A549 (cell line): ENCODE measurements at regions not wholly inside any gene's neighbourhood (a gene's known extent, or its start where the extent isn't known, plus 50 kb on each side); places are given as distances from the start of the nearest gene placed in this dataset.

ENCODE experiments used
- ATAC-seq, 2 experiments: fragments of 200-7000 bp in 1 of 2; fragments of >200 bp in 1 of 2; cut with Nextera tagmentation in 1 of 2; cut with Tn5 transposase in 1 of 2; 3 replicates each; pipeline versions ENCODE4 v1.8.0 to v1.9.1; 2018 to 2020; ENCODE audit warnings: mild to moderate bottlenecking in 1 of 2, moderate library complexity in 1 of 2
- CTCF ChIA-PET: fragments of 300-600 bp; sonication (Branson Sonifier 250); formaldehyde crosslinking; extraction: SDS; loops from one replicate; lab custom pipeline; 2021; ENCODE audit warnings: antibody characterized with exemption, inconsistent platforms; lab: Yijun Ruan, JAX
- POLR2A ChIA-PET: fragments of 350-600 bp; formaldehyde crosslinking; extraction: SDS; loops from one replicate; lab custom pipeline; 2021; ENCODE audit warnings: antibody characterized with exemption, inconsistent platforms; lab: Yijun Ruan, JAX
- DNase-seq, 2 experiments: peaks; one replicate each; pipeline versions ENCODE4 v3.0.0 to v3.0.0-alpha.2; 2011 to 2016; ENCODE audit warnings: low read depth in 1 of 2, low spot score in 1 of 2
- FAIRE-seq: peaks from 2 replicates; lab custom pipeline; 2011; peaks lifted over from hg19 to GRCh38; lab: Jason Lieb, UNC
- H3K27ac ChIP-seq, 2 experiments: fragments of >200 bp; sonication (Bioruptor Twin); formaldehyde crosslinking; 3 replicates each; pipeline ENCODE4 v1.5.1; 2016 to 2017
- H3K4me1 ChIP-seq: fragments of >200 bp; sonication (Bioruptor Twin); formaldehyde crosslinking; 3 replicates; pipeline ENCODE4 v1.6.1; 2016
- H3K4me2 ChIP-seq: fragments of >200 bp; sonication (Bioruptor Twin); formaldehyde crosslinking; 3 replicates; pipeline ENCODE4 v1.6.1; 2016
- H3K4me3 ChIP-seq: fragments of >200 bp; sonication (Bioruptor Twin); formaldehyde crosslinking; 3 replicates; pipeline ENCODE4 v1.5.1; 2016
- H3K9me3 ChIP-seq: fragments of >200 bp; sonication (Bioruptor Twin); formaldehyde crosslinking; 3 replicates; pipeline ENCODE4 v1.6.1; 2016
- FOSB ChIP-seq: fragments of 250-450 bp; sonication (Bioruptor Pico); IDR thresholded peaks from 2 replicates; pipeline ENCODE4 v1.5.0; 2020; ENCODE audit warnings: mild to moderate bottlenecking, moderate library complexity
- FOSL2 ChIP-seq, 2 experiments: fragments of 450-650 bp in 1 of 2; fragments of >200 bp in 1 of 2; sonication (Bioruptor Twin) in 1 of 2; formaldehyde crosslinking; IDR thresholded peaks; 2 replicates each; pipeline versions ENCODE4 v1.5.0 to v1.6.1; 2016 to 2020; ENCODE audit warnings: mild to moderate bottlenecking in 1 of 2, moderate library complexity in 1 of 2
- GATA3 ChIP-seq: IDR thresholded peaks from 2 replicates; pipeline ENCODE4 v1.6.1; 2012; ENCODE audit warnings: borderline replicate concordance
- JUN ChIP-seq, 2 experiments: fragments of >200 bp; sonication (Bioruptor Twin); formaldehyde crosslinking; IDR thresholded peaks; 2 replicates in 1 of 2; 3 replicates in 1 of 2; pipeline ENCODE4 v1.6.1; 2016 to 2017
- KDM5A ChIP-seq: fragments of 200-600 bp; sonication (generic); IDR thresholded peaks from 2 replicates; pipeline ENCODE4 v1.6.1; 2016; ENCODE audit warnings: antibody characterized with exemption, mild to moderate bottlenecking
- MYC ChIP-seq: IDR thresholded peaks from 2 replicates; pipeline ENCODE4 v1.6.1; 2012; ENCODE audit warnings: mild to moderate bottlenecking, inconsistent platforms, low read length, improper control_type of control experiment, borderline replicate concordance
- PHF8 ChIP-seq: fragments of 200-600 bp; sonication (generic); IDR thresholded peaks from 2 replicates; pipeline ENCODE4 v1.6.1; 2016; ENCODE audit warnings: low read depth, mild to moderate bottlenecking, antibody characterized with exemption, moderate library complexity, borderline replicate concordance
- RAD21 ChIP-seq, 2 experiments: fragments of >200 bp in 1 of 2; sonication (Bioruptor Twin) in 1 of 2; formaldehyde crosslinking in 1 of 2; IDR thresholded peaks in 1 of 2; conservative IDR thresholded peaks in 1 of 2; 2 replicates in 1 of 2; 3 replicates in 1 of 2; pipeline ENCODE4 v1.6.1; 2012 to 2018; ENCODE audit warnings: inconsistent platforms in 1 of 2
- RARB ChIP-seq: fragments of 250-450 bp; sonication (Bioruptor Pico); IDR thresholded peaks from 2 replicates; pipeline ENCODE4 v1.8.0; 2021; ENCODE audit warnings: mild to moderate bottlenecking, moderate library complexity
- ZNF302 ChIP-seq: fragments of 250-450 bp; sonication (Bioruptor Pico); IDR thresholded peaks from 2 replicates; pipeline ENCODE4 v1.9.0; 2021; ENCODE audit warnings: inconsistent platforms, mild to moderate bottlenecking, moderate library complexity
- ZSCAN20 ChIP-seq: fragments of 250-450 bp; sonication (Bioruptor Pico); IDR thresholded peaks from 2 replicates; pipeline ENCODE4 v1.8.0; 2022; ENCODE audit warnings: mild to moderate bottlenecking, moderate library complexity
- WGBS: methylation state at CpG from one replicate; pipeline ENCODE4 v1.1.6; 2017; ENCODE audit errors: missing lambda C conversion rate; 5-methylcytosine and 5-hydroxymethylcytosine counted together
- TF ChIP-seq, protein P1 (sequence below): IDR thresholded peaks from 2 replicates; pipeline ENCODE4 v1.6.1; 2012
- TF ChIP-seq, protein P2 (sequence below): fragments of >200 bp; sonication (Bioruptor Twin); formaldehyde crosslinking; IDR thresholded peaks from 3 replicates; pipeline ENCODE4 v1.5.1; 2016
- TF ChIP-seq, protein P3 (sequence below): fragments of 200-600 bp; sonication (generic); IDR thresholded peaks from 2 replicates; pipeline ENCODE4 v1.6.1; 2016; ENCODE audit warnings: antibody characterized with exemption, mild to moderate bottlenecking, moderate library complexity
- TF ChIP-seq, protein P4 (sequence below): fragments of 250-450 bp; sonication (Bioruptor Pico); IDR thresholded peaks from 2 replicates; pipeline ENCODE4 v1.5.0; 2020; ENCODE audit warnings: low read depth, mild to moderate bottlenecking, moderate library complexity
- TF ChIP-seq, protein P5 (sequence below): fragments of 250-450 bp; sonication (Bioruptor Pico); IDR thresholded peaks from 2 replicates; pipeline ENCODE4 v1.5.0; 2021; ENCODE audit warnings: mild to moderate bottlenecking, moderate library complexity, borderline replicate concordance
- TF ChIP-seq, protein P6 (sequence below): fragments of >200 bp; sonication (Bioruptor Twin); formaldehyde crosslinking; IDR thresholded peaks from 3 replicates; pipeline ENCODE4 v1.6.1; 2016
- TF ChIP-seq, protein P7 (sequence below): IDR thresholded peaks from 2 replicates; pipeline ENCODE4 v1.6.1; 2012

DNA sequence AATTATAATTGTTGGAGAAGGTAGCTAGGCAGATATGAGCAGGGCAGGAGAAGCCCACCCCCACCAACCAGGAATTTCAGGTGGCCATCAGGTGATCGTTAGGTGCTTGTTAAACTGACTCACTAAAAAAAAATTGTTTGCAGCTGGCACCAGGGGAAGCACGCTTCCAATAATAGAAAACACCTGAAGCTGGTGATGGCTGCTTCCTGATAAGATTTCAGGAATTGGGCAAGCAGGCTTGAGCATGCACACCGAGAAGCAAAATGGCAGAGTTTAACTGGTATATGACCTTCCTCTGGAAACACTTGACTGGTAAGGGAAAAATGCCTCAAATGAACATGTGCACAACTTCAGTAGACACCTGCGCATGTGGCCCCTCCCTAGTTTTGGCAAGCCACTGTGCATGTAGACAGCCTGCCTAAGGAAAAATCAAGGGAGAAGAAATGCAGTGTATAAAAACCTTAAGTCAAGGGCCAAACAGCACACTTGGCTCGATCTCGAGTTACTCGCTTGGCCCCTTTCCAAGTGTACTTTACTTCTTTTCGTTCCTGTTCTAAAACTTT lies 292.8 kb downstream of the CCDC85A start:
- FAIRE-seq: no peak
- no peak overlapping the region for H3K27ac ChIP-seq
- ChIA-PET CTCF (interaction anchor here (1.9 kb wide), 1 partner anchor 9 kb away, joined by 4 read pairs; no protein-coding TSS in a partner anchor), POLR2A (no interaction called here)
- WGBS: 60% methylated on average over 8 of the region's 8 CpGs
- H3K4me2 ChIP-seq: no peak overlapping the region
- no peaks in the 10 kb centered on the region; the same call in 2 of the 3 replicates for H3K4me1 ChIP-seq
- ATAC-seq: no peak
- no peak for DNase-seq
- no peak for TF ChIP-seq KDM5A
- TF ChIP-seq, protein P1, sequence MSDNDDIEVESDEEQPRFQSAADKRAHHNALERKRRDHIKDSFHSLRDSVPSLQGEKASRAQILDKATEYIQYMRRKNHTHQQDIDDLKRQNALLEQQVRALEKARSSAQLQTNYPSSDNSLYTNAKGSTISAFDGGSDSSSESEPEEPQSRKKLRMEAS: no peak
- TF ChIP-seq FOSB (CRISPR knock-in tag): no peak
- TF ChIP-seq, protein P2, sequence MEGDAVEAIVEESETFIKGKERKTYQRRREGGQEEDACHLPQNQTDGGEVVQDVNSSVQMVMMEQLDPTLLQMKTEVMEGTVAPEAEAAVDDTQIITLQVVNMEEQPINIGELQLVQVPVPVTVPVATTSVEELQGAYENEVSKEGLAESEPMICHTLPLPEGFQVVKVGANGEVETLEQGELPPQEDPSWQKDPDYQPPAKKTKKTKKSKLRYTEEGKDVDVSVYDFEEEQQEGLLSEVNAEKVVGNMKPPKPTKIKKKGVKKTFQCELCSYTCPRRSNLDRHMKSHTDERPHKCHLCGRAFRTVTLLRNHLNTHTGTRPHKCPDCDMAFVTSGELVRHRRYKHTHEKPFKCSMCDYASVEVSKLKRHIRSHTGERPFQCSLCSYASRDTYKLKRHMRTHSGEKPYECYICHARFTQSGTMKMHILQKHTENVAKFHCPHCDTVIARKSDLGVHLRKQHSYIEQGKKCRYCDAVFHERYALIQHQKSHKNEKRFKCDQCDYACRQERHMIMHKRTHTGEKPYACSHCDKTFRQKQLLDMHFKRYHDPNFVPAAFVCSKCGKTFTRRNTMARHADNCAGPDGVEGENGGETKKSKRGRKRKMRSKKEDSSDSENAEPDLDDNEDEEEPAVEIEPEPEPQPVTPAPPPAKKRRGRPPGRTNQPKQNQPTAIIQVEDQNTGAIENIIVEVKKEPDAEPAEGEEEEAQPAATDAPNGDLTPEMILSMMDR: no peak
- TF ChIP-seq FOSL2 (IDR thresholded peaks at IDR 0.05): no peak
- no peak for TF ChIP-seq FOSL2 (CRISPR knock-in tag; IDR thresholded peaks at IDR 0.05)
- TF ChIP-seq RAD21 (conservative IDR thresholded peaks at IDR 0.05 in 1 of 2, IDR thresholded peaks at IDR 0.05 in 1 of 2): no peak
- TF ChIP-seq JUN (IDR thresholded peaks at IDR 0.05): no peak
- TF ChIP-seq, protein P3, sequence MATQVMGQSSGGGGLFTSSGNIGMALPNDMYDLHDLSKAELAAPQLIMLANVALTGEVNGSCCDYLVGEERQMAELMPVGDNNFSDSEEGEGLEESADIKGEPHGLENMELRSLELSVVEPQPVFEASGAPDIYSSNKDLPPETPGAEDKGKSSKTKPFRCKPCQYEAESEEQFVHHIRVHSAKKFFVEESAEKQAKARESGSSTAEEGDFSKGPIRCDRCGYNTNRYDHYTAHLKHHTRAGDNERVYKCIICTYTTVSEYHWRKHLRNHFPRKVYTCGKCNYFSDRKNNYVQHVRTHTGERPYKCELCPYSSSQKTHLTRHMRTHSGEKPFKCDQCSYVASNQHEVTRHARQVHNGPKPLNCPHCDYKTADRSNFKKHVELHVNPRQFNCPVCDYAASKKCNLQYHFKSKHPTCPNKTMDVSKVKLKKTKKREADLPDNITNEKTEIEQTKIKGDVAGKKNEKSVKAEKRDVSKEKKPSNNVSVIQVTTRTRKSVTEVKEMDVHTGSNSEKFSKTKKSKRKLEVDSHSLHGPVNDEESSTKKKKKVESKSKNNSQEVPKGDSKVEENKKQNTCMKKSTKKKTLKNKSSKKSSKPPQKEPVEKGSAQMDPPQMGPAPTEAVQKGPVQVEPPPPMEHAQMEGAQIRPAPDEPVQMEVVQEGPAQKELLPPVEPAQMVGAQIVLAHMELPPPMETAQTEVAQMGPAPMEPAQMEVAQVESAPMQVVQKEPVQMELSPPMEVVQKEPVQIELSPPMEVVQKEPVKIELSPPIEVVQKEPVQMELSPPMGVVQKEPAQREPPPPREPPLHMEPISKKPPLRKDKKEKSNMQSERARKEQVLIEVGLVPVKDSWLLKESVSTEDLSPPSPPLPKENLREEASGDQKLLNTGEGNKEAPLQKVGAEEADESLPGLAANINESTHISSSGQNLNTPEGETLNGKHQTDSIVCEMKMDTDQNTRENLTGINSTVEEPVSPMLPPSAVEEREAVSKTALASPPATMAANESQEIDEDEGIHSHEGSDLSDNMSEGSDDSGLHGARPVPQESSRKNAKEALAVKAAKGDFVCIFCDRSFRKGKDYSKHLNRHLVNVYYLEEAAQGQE: no peak
- TF ChIP-seq ZSCAN20: no peak
- TF ChIP-seq, protein P4, sequence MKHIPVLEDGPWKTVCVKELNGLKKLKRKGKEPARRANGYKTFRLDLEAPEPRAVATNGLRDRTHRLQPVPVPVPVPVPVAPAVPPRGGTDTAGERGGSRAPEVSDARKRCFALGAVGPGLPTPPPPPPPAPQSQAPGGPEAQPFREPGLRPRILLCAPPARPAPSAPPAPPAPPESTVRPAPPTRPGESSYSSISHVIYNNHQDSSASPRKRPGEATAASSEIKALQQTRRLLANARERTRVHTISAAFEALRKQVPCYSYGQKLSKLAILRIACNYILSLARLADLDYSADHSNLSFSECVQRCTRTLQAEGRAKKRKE (CRISPR knock-in tag): no peak
- TF ChIP-seq, protein P5, sequence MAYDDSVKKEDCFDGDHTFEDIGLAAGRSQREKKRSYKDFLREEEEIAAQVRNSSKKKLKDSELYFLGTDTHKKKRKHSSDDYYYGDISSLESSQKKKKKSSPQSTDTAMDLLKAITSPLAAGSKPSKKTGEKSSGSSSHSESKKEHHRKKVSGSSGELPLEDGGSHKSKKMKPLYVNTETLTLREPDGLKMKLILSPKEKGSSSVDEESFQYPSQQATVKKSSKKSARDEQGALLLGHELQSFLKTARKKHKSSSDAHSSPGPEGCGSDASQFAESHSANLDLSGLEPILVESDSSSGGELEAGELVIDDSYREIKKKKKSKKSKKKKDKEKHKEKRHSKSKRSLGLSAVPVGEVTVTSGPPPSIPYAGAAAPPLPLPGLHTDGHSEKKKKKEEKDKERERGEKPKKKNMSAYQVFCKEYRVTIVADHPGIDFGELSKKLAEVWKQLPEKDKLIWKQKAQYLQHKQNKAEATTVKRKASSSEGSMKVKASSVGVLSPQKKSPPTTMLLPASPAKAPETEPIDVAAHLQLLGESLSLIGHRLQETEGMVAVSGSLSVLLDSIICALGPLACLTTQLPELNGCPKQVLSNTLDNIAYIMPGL (CRISPR knock-in tag): no peak
- no peak for TF ChIP-seq MYC
- no peak for TF ChIP-seq GATA3
- TF ChIP-seq PHF8: no peak
- TF ChIP-seq ZNF302: no peak
- TF ChIP-seq, protein P6, sequence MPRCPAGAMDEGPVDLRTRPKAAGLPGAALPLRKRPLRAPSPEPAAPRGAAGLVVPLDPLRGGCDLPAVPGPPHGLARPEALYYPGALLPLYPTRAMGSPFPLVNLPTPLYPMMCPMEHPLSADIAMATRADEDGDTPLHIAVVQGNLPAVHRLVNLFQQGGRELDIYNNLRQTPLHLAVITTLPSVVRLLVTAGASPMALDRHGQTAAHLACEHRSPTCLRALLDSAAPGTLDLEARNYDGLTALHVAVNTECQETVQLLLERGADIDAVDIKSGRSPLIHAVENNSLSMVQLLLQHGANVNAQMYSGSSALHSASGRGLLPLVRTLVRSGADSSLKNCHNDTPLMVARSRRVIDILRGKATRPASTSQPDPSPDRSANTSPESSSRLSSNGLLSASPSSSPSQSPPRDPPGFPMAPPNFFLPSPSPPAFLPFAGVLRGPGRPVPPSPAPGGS: no peak
- TF ChIP-seq, protein P7, sequence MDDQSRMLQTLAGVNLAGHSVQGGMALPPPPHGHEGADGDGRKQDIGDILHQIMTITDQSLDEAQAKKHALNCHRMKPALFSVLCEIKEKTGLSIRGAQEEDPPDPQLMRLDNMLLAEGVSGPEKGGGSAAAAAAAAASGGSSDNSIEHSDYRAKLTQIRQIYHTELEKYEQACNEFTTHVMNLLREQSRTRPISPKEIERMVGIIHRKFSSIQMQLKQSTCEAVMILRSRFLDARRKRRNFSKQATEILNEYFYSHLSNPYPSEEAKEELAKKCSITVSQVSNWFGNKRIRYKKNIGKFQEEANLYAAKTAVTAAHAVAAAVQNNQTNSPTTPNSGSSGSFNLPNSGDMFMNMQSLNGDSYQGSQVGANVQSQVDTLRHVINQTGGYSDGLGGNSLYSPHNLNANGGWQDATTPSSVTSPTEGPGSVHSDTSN: no peak
- TF ChIP-seq RARB (CRISPR knock-in tag): no peak
- H3K4me3 ChIP-seq: no peak overlapping the region
- no peaks in the 10 kb centered on the region for H3K9me3 ChIP-seq
